H54 (cell line): ENCODE measurements at regions not wholly inside any gene's neighbourhood (a gene's known extent, or its start where the extent isn't known, plus 50 kb on each side); places are given as distances from the start of the nearest gene placed in this dataset.

Experiments used
- DNase-seq: peaks from one replicate; pipeline ENCODE4 v3.0.0; 2011; ENCODE audit warnings: low spot score, mixed read lengths; ENCODE audit not compliant: insufficient read length
- FAIRE-seq: peaks from 3 replicates; lab custom pipeline; 2011; peaks lifted over from hg19 to GRCh38; lab: Jason Lieb, UNC
- POLR2A ChIP-seq: IDR thresholded peaks from 2 replicates; pipeline ENCODE4 v1.6.1; 2011; ENCODE audit warnings: low read depth, mild to moderate bottlenecking, low read length

- no peak for FAIRE-seq
- no peak for TF ChIP-seq POLR2A
- no peak for DNase-seq
Measured at GRCh38 chr4:26105815-26106699, 192.0 kb downstream of the SMIM20 start.

- FAIRE-seq (no peak), DNase-seq (no peak)
- no peak for TF ChIP-seq POLR2A
Measured at GRCh38 chr4:26106776-26107175, 192.8 kb downstream of the SMIM20 start.

GRCh38 chr4:26108054-26108453, 194.0 kb downstream of the SMIM20 start:
- no peak for TF ChIP-seq POLR2A
- FAIRE-seq, result no peak
- no peak for DNase-seq

GRCh38 chr4:26110493-26110892, 196.5 kb downstream of the SMIM20 start:
- TF ChIP-seq POLR2A, result no peak
- no peak for FAIRE-seq
- no peak for DNase-seq

DNA sequence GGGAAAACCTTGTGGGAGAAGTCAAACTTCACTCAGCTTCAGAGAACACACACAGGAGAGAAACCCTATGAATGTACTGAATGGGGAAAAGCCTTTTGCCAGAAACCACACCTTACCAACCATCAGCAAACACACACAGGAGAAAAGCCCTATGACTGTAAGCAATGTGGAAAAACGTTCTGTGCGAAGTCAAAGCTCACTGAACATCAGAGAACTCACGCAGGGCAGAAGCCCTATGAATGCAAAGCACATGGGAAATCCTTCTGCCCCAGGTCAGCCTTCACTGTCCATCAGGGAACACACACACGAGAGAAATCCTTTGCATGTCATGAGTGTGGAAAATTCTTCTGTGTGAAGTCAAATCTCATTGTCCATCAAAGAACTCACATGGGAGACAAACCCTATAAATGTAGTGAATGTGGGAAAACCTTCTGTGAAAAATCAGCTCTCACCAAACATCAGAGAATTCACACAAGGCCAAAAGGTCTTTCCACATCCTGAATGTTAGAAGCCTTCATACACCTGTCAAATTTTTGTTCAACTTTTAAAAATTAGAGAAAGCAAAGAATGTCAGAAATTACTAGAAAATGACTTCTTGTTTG, 199.4 kb downstream of the SMIM20 start:
- no peak for TF ChIP-seq POLR2A
- FAIRE-seq (no peak), DNase-seq (no peak)

DNA sequence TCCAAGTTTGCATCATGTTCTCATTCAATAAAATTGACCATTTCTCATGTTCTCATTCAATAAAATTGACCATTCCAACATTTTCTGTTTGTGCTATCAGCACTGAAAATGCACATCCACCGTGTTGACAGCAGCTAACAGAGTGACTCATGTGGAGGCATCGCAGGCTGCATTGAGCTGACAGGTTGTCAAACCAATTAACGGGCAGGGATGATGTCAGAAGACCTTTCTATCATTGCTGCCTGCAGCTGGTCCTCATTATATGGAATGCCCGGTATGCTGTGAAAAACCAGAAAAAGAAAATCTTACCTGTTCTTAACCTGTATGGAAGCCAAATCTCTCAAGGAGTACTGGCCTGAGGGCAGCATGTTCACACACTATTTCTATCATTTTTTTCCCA, 202.0 kb downstream of the SMIM20 start:
- no peak for TF ChIP-seq POLR2A
- no peak for DNase-seq
- FAIRE-seq, result no peak

DNA sequence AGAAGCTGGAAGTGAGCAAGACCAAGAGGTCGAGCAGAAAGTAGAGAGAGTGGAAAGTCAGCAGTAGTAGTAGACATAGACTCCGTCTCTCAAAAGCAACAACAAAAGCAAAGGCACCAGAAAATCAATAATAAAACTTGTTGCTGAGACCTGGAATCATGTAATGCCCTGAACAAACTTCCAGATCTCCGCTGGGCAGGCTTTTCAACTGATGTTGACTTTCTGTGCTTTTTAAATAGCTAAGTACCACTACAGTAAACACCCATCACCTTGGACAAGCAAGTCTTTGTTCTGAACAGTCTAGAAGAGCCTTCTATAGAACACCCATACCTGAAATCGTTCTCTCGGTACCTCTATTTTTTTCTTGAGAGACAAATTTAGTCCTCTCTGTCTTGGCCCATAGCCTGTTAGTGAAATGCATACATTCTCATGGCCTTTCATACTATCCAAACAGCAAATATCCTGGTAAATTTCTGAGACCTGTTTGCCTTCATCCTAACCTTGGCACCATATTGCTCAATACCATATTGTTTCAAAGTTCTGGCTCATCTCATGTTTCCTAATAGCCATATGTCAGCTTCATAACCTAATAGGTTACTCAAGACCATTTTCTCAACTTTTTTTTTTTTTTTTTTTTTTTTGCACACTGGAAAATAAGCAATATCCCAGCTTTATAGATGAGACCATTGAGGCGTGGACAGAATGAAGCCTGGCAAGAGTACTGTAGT, 200.6 kb upstream of the RBPJ start:
- no peak for FAIRE-seq

GRCh38 chr4:26122690-26123089, 198.1 kb upstream of the RBPJ start:
- no peak for TF ChIP-seq POLR2A
- FAIRE-seq, result no peak
- DNase-seq, result no peak

More for the DNA sequence above, 200.6 kb upstream of the RBPJ start:
- DNase-seq, result no peak
- TF ChIP-seq POLR2A, result no peak

DNA sequence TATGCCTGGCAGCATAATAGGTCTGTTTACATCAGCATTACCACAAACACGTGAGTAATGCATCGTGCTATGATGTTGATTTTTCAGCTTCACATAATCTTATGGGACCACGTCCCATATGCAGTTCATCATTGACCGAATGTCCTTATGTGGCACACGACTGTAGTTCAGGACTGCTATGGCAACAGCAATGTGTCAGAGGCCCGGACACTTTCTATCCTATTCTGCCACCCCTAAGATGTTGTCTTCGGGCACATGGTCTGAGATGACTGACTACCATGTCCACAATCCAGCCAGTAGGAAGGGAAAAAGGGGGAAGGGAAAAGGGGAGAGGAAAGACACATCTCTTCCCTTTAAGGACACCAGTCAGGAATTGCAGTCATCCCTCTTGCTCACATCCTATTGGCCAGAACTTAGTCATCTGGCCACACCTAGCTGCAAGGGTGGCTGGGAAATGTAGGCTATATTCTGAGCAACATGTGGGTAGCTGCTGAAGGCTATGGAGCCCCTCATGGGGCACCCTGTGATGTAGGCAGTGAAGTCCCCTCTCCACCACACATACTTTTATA, 196.0 kb upstream of the RBPJ start:
- FAIRE-seq, result no peak
- no peak for TF ChIP-seq POLR2A
- no peak for DNase-seq

GRCh38 chr4:26126143-26126718, 194.6 kb upstream of the RBPJ start:
- no peak for FAIRE-seq
- TF ChIP-seq POLR2A, result no peak

GRCh38 chr4:26126994-26127393, 193.8 kb upstream of the RBPJ start:
- FAIRE-seq, result no peak
- no peak for TF ChIP-seq POLR2A

More at GRCh38 chr4:26126143-26126718, 194.6 kb upstream of the RBPJ start:
- DNase-seq, result no peak

GRCh38 chr4:26127851-26128337, 192.9 kb upstream of the RBPJ start:
- FAIRE-seq, result no peak
- DNase-seq, result no peak
- no peak for TF ChIP-seq POLR2A

More at GRCh38 chr4:26126994-26127393, 193.8 kb upstream of the RBPJ start:
- DNase-seq, result no peak

- no peak for DNase-seq
- FAIRE-seq, result no peak
- TF ChIP-seq POLR2A, result no peak
Measured at GRCh38 chr4:26130173-26130572, 190.6 kb upstream of the RBPJ start.
